Coronary artery (tissue), 2 donors: ENCODE measurements at regions not wholly inside any gene's neighbourhood (a gene's known extent, or its start where the extent isn't known, plus 50 kb on each side); places are given as distances from the start of the nearest gene placed in this dataset.
"Not testable (repeated sequence)": the region's sequence is repeated elsewhere in the genome, so short reads cannot be mapped to it uniquely, and the experiment has no call there.

Source experiments
- DNase-seq: peaks from one replicate; pipeline ENCODE4 v3.0.0-alpha.2; 2017; ENCODE audit warnings: low spot score
- H3K27ac ChIP-seq, 2 donors: fragments of 200-600 bp; sonication (generic); one replicate each; pipeline ENCODE4 v1.5.1; 2016 to 2019
- H3K4me3 ChIP-seq: fragments of 200-600 bp; sonication (generic); 2 replicates; pipeline ENCODE4 v1.5.1; 2016; ENCODE audit warnings: mild to moderate bottlenecking, moderate library complexity
- TF ChIP-seq, protein P1 (sequence below): fragments of 200-600 bp; sonication (generic); IDR thresholded peaks from one replicate; pipeline ENCODE4 v1.5.1; 2019; ENCODE audit warnings: antibody characterized with exemption

DNA sequence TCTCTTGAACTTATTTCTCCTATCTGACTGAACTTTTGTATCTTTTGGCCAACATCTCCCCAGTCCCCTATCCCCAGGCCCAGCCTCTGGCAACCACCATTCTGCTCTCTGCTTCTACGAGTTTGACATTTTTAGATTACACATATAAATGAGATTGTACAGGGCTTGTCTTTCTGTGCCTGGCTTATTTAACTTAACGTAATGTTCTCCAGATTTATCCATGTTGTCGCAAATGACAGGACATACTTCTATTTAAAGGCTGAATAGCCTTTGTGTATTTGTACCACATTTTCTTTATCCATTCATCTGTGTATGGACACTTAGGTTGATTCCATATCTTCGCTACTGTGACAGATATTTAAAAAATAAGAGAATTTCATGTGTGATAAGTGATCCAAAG lies 98.6 kb downstream of the LSMEM1 start:
- no peak for DNase-seq
- TF ChIP-seq, protein P1, sequence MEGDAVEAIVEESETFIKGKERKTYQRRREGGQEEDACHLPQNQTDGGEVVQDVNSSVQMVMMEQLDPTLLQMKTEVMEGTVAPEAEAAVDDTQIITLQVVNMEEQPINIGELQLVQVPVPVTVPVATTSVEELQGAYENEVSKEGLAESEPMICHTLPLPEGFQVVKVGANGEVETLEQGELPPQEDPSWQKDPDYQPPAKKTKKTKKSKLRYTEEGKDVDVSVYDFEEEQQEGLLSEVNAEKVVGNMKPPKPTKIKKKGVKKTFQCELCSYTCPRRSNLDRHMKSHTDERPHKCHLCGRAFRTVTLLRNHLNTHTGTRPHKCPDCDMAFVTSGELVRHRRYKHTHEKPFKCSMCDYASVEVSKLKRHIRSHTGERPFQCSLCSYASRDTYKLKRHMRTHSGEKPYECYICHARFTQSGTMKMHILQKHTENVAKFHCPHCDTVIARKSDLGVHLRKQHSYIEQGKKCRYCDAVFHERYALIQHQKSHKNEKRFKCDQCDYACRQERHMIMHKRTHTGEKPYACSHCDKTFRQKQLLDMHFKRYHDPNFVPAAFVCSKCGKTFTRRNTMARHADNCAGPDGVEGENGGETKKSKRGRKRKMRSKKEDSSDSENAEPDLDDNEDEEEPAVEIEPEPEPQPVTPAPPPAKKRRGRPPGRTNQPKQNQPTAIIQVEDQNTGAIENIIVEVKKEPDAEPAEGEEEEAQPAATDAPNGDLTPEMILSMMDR, result no peak
- H3K27ac ChIP-seq, result no peak overlapping the region

DNA sequence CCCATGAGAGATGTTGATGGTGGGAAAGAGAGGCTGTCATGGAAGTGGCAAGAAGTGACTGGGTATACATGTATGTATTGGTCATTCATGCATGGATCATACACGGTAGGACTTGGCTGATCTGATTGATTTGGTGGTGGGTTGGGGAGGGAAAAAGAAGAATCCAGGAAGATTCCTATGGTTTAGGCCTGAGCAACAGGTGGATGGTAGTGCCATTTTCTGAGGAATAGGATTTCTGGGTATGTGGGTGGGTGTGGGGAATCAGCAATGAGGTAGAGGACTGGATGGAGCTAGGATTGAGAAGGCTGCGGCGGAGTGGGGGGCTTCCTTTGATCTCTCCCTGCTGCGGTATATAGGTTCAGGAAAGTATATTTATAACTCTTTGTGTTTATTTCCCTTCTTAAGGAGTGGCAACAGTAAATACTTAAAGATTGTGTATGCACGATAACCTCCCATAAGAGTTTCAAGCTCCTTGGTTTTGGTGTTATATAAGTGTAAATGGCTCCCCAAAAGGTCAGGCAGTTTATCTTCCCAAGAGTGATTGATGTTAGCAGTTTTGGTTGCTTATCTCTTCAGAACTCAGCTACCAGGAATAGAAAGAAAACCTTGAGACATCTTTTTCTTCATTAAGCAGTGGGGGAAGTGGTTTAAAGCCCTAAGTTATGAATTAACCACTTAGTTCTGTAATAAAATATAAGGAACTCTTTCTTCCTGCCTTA lies 100.1 kb downstream of the LSMEM1 start:
- TF ChIP-seq, protein P1, result no peak
- Histone ChIP-seq H3K4me3 (no peak overlapping the region), H3K27ac (no peak overlapping the region)
- DNase-seq, result no peak

More for the DNA sequence above, 98.6 kb downstream of the LSMEM1 start:
- no peak overlapping the region for H3K4me3 ChIP-seq

- TF ChIP-seq, protein P1, result no peak
- H3K27ac ChIP-seq, result no peak overlapping the region
- DNase-seq, result no peak
- H3K4me3 ChIP-seq, result no peak overlapping the region
These were observed 100.7 kb downstream of the LSMEM1 start for GRCh38 chr7:112581529-112581928.

- H3K4me3 ChIP-seq, result no peak overlapping the region
- no peak overlapping the region for H3K27ac ChIP-seq
- TF ChIP-seq, protein P1, result no peak
- DNase-seq, result no peak
These were observed 103.5 kb downstream of the LSMEM1 start for GRCh38 chr7:112584290-112584689.

- TF ChIP-seq, protein P1, result no peak
- Histone ChIP-seq H3K27ac (no peak overlapping the region), H3K4me3 (no peak overlapping the region)
- DNase-seq, result no peak
These were observed 106.7 kb downstream of the LSMEM1 start for GRCh38 chr7:112587504-112587903.

DNA sequence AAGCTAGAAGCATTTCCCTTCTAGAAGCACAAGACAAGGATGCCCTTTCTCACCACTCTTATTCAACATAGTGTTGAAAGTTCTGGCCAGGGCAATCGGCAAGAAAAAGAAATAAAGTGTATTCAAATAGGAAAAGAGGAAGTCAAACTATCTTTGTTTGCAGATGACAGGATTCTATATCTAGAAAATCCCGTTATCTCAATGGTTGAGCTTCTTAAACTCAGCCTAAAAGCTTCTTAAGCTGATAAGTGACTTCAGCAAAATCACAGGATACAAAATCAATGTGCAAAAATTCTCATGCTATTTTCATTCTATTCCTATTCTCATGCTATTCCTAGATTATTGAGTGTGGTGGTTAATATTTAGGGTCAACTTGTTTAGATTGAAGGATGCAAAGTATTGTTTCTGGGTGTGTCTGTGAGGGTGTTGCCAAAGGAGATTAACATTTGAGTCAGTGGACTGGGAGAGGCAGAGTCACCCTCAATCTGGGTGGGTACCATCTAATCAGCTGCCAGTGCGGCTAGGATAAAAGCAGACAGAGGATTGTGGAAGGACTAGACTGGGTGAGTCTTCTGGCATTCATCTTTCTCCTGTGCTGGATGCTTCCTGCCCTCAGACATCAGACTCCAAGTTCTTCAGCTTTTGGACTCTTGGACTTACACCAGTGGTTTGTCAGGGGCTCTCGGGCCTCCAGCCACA lies 111.9 kb downstream of the LSMEM1 start:
- not testable (repeated sequence) for H3K4me3 ChIP-seq, H3K27ac ChIP-seq, DNase-seq

- TF ChIP-seq, protein P1, result no peak
- no peak overlapping the region for H3K4me3 ChIP-seq
- no peak for DNase-seq
- no peak overlapping the region for H3K27ac ChIP-seq
These were observed 113.6 kb downstream of the LSMEM1 start for GRCh38 chr7:112594397-112594796.
